HEK293T (cell line): ENCODE measurements at regions not wholly inside any gene's neighbourhood (a gene's known extent, or its start where the extent isn't known, plus 50 kb on each side); places are given as distances from the start of the nearest gene placed in this dataset.

Experiments used
- HDGF ChIP-seq: fragments of 450-650 bp; IDR thresholded peaks from 2 replicates; pipeline ENCODE4 v1.6.1; 2017; ENCODE audit warnings: antibody characterized with exemption, borderline replicate concordance
- SP1 ChIP-seq: fragments of 450-650 bp; IDR thresholded peaks from 2 replicates; pipeline ENCODE4 v1.6.1; 2017
- SUZ12 ChIP-seq: fragments of 450-650 bp; IDR thresholded peaks from 2 replicates; pipeline ENCODE4 v1.6.1; 2016; ENCODE audit warnings: mild to moderate bottlenecking
- TARDBP ChIP-seq: fragments of 450-650 bp; IDR thresholded peaks from 2 replicates; pipeline ENCODE4 v1.6.1; 2016

GRCh38 chr21:14734191-14734590 lies 188.1 kb upstream of the SAMSN1 start:
- TF ChIP-seq TARDBP (no peak), SP1 (no peak), SUZ12 (no peak), HDGF (no peak)
